Posterior vena cava (tissue), 2 donors: ENCODE measurements at regions not wholly inside any gene's neighbourhood (a gene's known extent, or its start where the extent isn't known, plus 50 kb on each side); places are given as distances from the start of the nearest gene placed in this dataset.
"Not testable (repeated sequence)": the region's sequence is repeated elsewhere in the genome, so short reads cannot be mapped to it uniquely, and the experiment has no call there.

Experiments used
- DNase-seq: peaks from one replicate; pipeline ENCODE4 v3.0.0-alpha.2; 2020; ENCODE audit warnings: low spot score
- intact Hi-C, 2 donors: fragments of 100-400 bp; cut with DNase I; formaldehyde crosslinking; loops; one replicate each; pipeline versions ENCODE4 v1.14.1 to v1.14.2; 2022 to 2023
- donor health status: DM: yes; HTN: yes; CAD: no.
- donor health status: DM: yes; HTN: yes; CAD: no.

- DNase-seq: no peak
- intact Hi-C loops: no loop called here
These were observed 427.1 kb upstream of the ESRRG start for GRCh38 chr1:217150366-217150765.

GRCh38 chr1:217149791-217150190 is 426.6 kb upstream of the ESRRG start:
- DNase-seq: no peak
- intact Hi-C loops: no loop called here

GRCh38 chr1:217141711-217142110 is 418.5 kb upstream of the ESRRG start:
- intact Hi-C loops: no loop called here
- no peak for DNase-seq

- no peak for DNase-seq
- intact Hi-C loops: no loop called here
These were observed 417.0 kb upstream of the ESRRG start for GRCh38 chr1:217140041-217140901.

- no peak for DNase-seq
- intact Hi-C loops: no loop called here
These were observed 416.3 kb upstream of the ESRRG start for GRCh38 chr1:217139513-217139912.

- intact Hi-C loops: no loop called here
These were observed 415.7 kb upstream of the ESRRG start for GRCh38 chr1:217138799-217139466.

GRCh38 chr1:217138173-217138765 is 415.0 kb upstream of the ESRRG start:
- DNase-seq: no peak
- intact Hi-C loops: no loop called here

More at GRCh38 chr1:217138799-217139466, 415.7 kb upstream of the ESRRG start:
- DNase-seq: no peak

GRCh38 chr1:217137210-217137881 is 414.1 kb upstream of the ESRRG start:
- intact Hi-C loops: loop anchor here in 1 of 2 donors (2.0 kb wide), 1 partner anchor 17 kb away; no protein-coding TSS in a partner anchor

GRCh38 chr1:217136895-217137205 is 413.6 kb upstream of the ESRRG start:
- DNase-seq: no peak
- intact Hi-C loops: loop anchor here in 1 of 2 donors (2.0 kb wide), 1 partner anchor 18 kb away; no protein-coding TSS in a partner anchor

More at GRCh38 chr1:217137210-217137881, 414.1 kb upstream of the ESRRG start:
- no peak for DNase-seq

- DNase-seq: no peak
These were observed 413.0 kb upstream of the ESRRG start for GRCh38 chr1:217135987-217136894.

GRCh38 chr1:217135569-217135915 is 412.3 kb upstream of the ESRRG start:
- intact Hi-C loops: no loop called here
- DNase-seq: no peak

More at GRCh38 chr1:217135987-217136894, 413.0 kb upstream of the ESRRG start:
- intact Hi-C loops: loop anchor here in 1 of 2 donors (2.0 kb wide), 1 partner anchor 19 kb away; no protein-coding TSS in a partner anchor

- no peak for DNase-seq
- intact Hi-C loops: no loop called here
These were observed 411.8 kb upstream of the ESRRG start for GRCh38 chr1:217134857-217135568.

- intact Hi-C loops: no loop called here
- no peak for DNase-seq
These were observed 411.0 kb upstream of the ESRRG start for GRCh38 chr1:217133958-217134856.

- intact Hi-C loops: no loop called here
- DNase-seq: no peak
These were observed 409.9 kb upstream of the ESRRG start for GRCh38 chr1:217133092-217133491.

GRCh38 chr1:217123340-217123739 is 400.1 kb upstream of the ESRRG start:
- intact Hi-C loops, DNase-seq: not testable (repeated sequence)

- intact Hi-C loops: no loop called here
- DNase-seq: no peak
These were observed 394.8 kb upstream of the ESRRG start for GRCh38 chr1:217117973-217118465.
